HCT116 (cell line): ENCODE measurements at regions not wholly inside any gene's neighbourhood (a gene's known extent, or its start where the extent isn't known, plus 50 kb on each side); places are given as distances from the start of the nearest gene placed in this dataset.

Experiments
- ATAC-seq: fragments of 200-7000 bp; cut with Tn5 transposase; 2 replicates; pipeline ENCODE4 v1.9.1; 2020; ENCODE audit warnings: mild to moderate bottlenecking, moderate library complexity
- BruUV-seq: library from RNA; stranded (reverse); fragments of 400-500 nt; replicated peaks from 2 replicates; lab custom pipeline; 2021; lab: Mats Ljungman, UMichigan
- CTCF ChIA-PET: fragments of 300-600 bp; sonication (Branson Sonifier 250); formaldehyde crosslinking; loops from one replicate; lab custom pipeline; 2021; ENCODE audit warnings: antibody characterized with exemption; lab: Charles Lee
- POLR2A ChIA-PET: fragments of 300-600, 350-600 bp; sonication (Branson Sonifier 250); formaldehyde crosslinking; loops from one replicate; lab custom pipeline; 2021; ENCODE audit warnings: antibody characterized with exemption; lab: Charles Lee
- RAD21 ChIA-PET, 2 experiments: fragments of 300-600 bp; sonication (Branson Sonifier 250); formaldehyde crosslinking; loops; one replicate each; lab custom pipeline; 2023; ENCODE audit warnings: low total read pairs in 2 of 2; ENCODE audit not compliant: uncharacterized antibody in 2 of 2, unreplicated experiment in 2 of 2, low non-redundant PET in 1 of 2; lab: Charles Lee
- DNase-seq: peaks from one replicate; pipeline ENCODE4 v3.0.0-alpha.2; 2010; ENCODE audit warnings: low read depth, low spot score
- H2AFZ ChIP-seq: fragments of 200-600 bp; shearing (Covaris generic), sonication (generic); 2 replicates; pipeline ENCODE4 v1.6.1; 2017; ENCODE audit warnings: low read depth, mixed run types, mixed read lengths, antibody characterized with exemption, low read length; ENCODE audit not compliant: poor library complexity, severe bottlenecking
- H3K27ac ChIP-seq: 2 replicates; pipeline ENCODE4 v1.5.1; 2012; ENCODE audit warnings: low read depth, low read length
- H3K27me3 ChIP-seq: fragments of 200-600 bp; sonication (generic); 2 replicates; pipeline ENCODE4 v1.6.1; 2016; ENCODE audit warnings: mixed run types, low read length, mixed read lengths; ENCODE audit not compliant: insufficient read depth
- H3K36me3 ChIP-seq, 2 experiments: fragments of 200-500 bp in 1 of 2; fragments of 200-600 bp in 1 of 2; sonication (Bioruptor generic) in 1 of 2; sonication (generic) in 1 of 2; 2 replicates each; pipeline versions ENCODE4 v1.5.1 to v1.6.1; 2014 to 2016; ENCODE audit warnings: low read length in 2 of 2, inconsistent platforms in 1 of 2, mixed read lengths in 1 of 2, mixed run types in 1 of 2; ENCODE audit not compliant: insufficient read depth in 2 of 2, control insufficient read depth in 1 of 2
- H3K4me1 ChIP-seq, 2 experiments: fragments of 200-600 bp in 1 of 2; sonication (generic) in 1 of 2; 2 replicates each; pipeline versions ENCODE4 v1.5.1 to v1.6.1; 2012 to 2017; ENCODE audit warnings: low read length in 2 of 2, inconsistent platforms in 1 of 2, mild to moderate bottlenecking in 1 of 2, mixed read lengths in 1 of 2, mixed run types in 1 of 2, moderate library complexity in 1 of 2; ENCODE audit not compliant: insufficient read depth in 2 of 2, control insufficient read depth in 1 of 2
- H3K4me2 ChIP-seq: fragments of 200-600 bp; sonication (generic); 2 replicates; pipeline ENCODE4 v1.6.1; 2017; ENCODE audit warnings: mixed run types, low read length, mixed read lengths
- H3K4me3 ChIP-seq, 2 experiments: fragments of 200-600 bp in 1 of 2; sonication (generic) in 1 of 2; replicated peaks in 1 of 2; 2 replicates each; pipeline ENCODE4 v1.5.1; 2011 to 2016; ENCODE audit warnings: low read length in 2 of 2, control low read depth in 1 of 2, low read depth in 1 of 2, mild to moderate bottlenecking in 1 of 2, mixed read lengths in 1 of 2, mixed run types in 1 of 2
- H3K79me2 ChIP-seq: fragments of 200-600 bp; sonication (generic); 2 replicates; pipeline ENCODE4 v1.6.1; 2017; ENCODE audit warnings: mild to moderate bottlenecking, mixed run types, low read length, moderate library complexity, mixed read lengths; ENCODE audit not compliant: insufficient read depth
- H3K9ac ChIP-seq: fragments of 200-600 bp; sonication (generic); 2 replicates; pipeline ENCODE4 v1.6.1; 2016; ENCODE audit warnings: low read length, mixed read lengths
- H3K9me2 ChIP-seq: fragments of 200-600 bp; sonication (generic), shearing (Covaris generic); 2 replicates; pipeline ENCODE4 v1.6.1; 2017; ENCODE audit warnings: mixed run types, mild to moderate bottlenecking, moderate library complexity; ENCODE audit not compliant: insufficient read depth
- H3K9me3 ChIP-seq, 2 experiments: fragments of 200-500 bp in 1 of 2; fragments of 200-600 bp in 1 of 2; sonication (Bioruptor generic) in 1 of 2; sonication (generic) in 1 of 2; 2 replicates each; pipeline ENCODE4 v1.6.1; 2014 to 2017; ENCODE audit warnings: low read length in 2 of 2, mixed read lengths in 2 of 2, inconsistent platforms in 1 of 2, low read depth in 1 of 2, mild to moderate bottlenecking in 1 of 2, mixed run types in 1 of 2, moderate library complexity in 1 of 2; ENCODE audit not compliant: control insufficient read depth in 1 of 2, insufficient read depth in 1 of 2
- H4K20me1 ChIP-seq: fragments of 200-600 bp; sonication (generic), shearing (Covaris generic); 2 replicates; pipeline ENCODE4 v1.6.1; 2017; ENCODE audit warnings: mixed run types, mild to moderate bottlenecking, moderate library complexity; ENCODE audit not compliant: insufficient read depth
- CBX3 ChIP-seq: IDR thresholded peaks from 2 replicates; pipeline ENCODE4 v1.6.1; 2012; ENCODE audit warnings: low read depth
- EGR1 ChIP-seq: IDR thresholded peaks from 2 replicates; pipeline ENCODE4 v1.6.1; 2012; ENCODE audit warnings: low read depth
- ELF1 ChIP-seq: IDR thresholded peaks from 2 replicates; pipeline ENCODE4 v1.6.1; 2012; ENCODE audit warnings: low read depth, borderline replicate concordance
- EZH2 ChIP-seq: fragments of 200-600 bp; sonication (generic); IDR thresholded peaks from 2 replicates; pipeline ENCODE4 v1.6.1; 2017; ENCODE audit warnings: antibody characterized with exemption, mixed run types
- FOSL1 ChIP-seq: IDR thresholded peaks from 2 replicates; pipeline ENCODE4 v1.6.1; 2012; ENCODE audit warnings: low read depth
- JUND ChIP-seq: IDR thresholded peaks from 2 replicates; pipeline ENCODE4 v1.6.1; 2012
- POLR2AphosphoS5 ChIP-seq: IDR thresholded peaks from 2 replicates; pipeline ENCODE4 v1.6.1; 2011; ENCODE audit warnings: mild to moderate bottlenecking, low read depth, low read length, moderate library complexity
- intact Hi-C: fragments of 100-400 bp; cut with micrococcal nuclease; formaldehyde crosslinking; loops from 2 replicates; pipeline ENCODE4 v1.10.0; 2022
- TF ChIP-seq, protein P1 (sequence below): IDR thresholded peaks from 2 replicates; pipeline ENCODE4 v1.6.1; 2011; ENCODE audit warnings: mild to moderate bottlenecking, low read length, moderate library complexity; ENCODE audit not compliant: insufficient replicate concordance; ENCODE audit errors: extremely low read depth
- TF ChIP-seq, protein P2 (sequence below): IDR thresholded peaks from 2 replicates; pipeline ENCODE4 v1.6.1; 2012; ENCODE audit warnings: low read depth
- TF ChIP-seq, protein P3 (sequence below): IDR thresholded peaks from 2 replicates; pipeline ENCODE4 v1.6.1; 2012
- TF ChIP-seq, protein P4 (sequence below): IDR thresholded peaks from 2 replicates; pipeline ENCODE4 v1.6.1; 2012

DNA sequence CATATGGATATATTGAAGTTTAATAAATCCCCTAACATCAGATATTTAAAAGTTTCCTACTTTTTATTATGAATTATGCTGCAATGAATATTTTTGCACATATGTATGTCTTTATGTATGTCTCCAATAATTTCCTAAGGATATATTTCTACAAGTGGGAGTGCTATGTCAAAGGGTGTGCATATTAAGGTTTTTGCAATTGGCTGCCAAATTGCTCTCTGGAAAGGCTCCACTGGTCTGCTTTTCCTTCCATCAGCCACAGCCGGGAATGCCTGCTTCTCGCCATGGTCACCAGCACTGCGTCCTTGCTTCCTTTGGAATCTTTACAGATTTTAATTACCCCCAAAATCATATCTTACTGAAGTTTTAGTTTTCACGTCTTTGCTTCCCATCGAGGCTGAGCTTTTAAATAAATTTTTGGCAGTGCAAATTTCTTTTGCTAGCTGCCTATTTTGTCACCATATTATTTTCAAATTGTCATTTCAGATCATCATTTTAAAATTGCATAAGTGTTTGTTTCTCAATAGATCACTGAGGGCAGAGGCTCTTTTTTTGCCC is 221.7 kb downstream of the SNX19 start:
- no TSS peak for BruUV-seq
- Histone ChIP-seq H3K9me3 (no peaks in the 10 kb centered on the region), H3K79me2 (no peaks in the 10 kb centered on the region), H3K9ac (no peak overlapping the region), H3K4me1 (no peaks in the 10 kb centered on the region), H3K36me3 (no peaks in the 10 kb centered on the region), H4K20me1 (no peaks in the 10 kb centered on the region), H3K27ac (no peak overlapping the region), H3K27me3 (peaks cover 5% of the 10 kb centered on the region; the same call in 1 of the 2 replicates), H3K4me2 (no peak overlapping the region), H2AFZ (no peak overlapping the region), H3K4me3 (no peak overlapping the region), H3K9me2 (no peaks in the 10 kb centered on the region)
- RAD21 ChIA-PET, result no interaction called here
- ATAC-seq (no peak), DNase-seq (no peak)
- intact Hi-C loops, result no loop called here
- TF ChIP-seq FOSL1, result no peak
- TF ChIP-seq POLR2AphosphoS5, result no peak
- TF ChIP-seq, protein P1, sequence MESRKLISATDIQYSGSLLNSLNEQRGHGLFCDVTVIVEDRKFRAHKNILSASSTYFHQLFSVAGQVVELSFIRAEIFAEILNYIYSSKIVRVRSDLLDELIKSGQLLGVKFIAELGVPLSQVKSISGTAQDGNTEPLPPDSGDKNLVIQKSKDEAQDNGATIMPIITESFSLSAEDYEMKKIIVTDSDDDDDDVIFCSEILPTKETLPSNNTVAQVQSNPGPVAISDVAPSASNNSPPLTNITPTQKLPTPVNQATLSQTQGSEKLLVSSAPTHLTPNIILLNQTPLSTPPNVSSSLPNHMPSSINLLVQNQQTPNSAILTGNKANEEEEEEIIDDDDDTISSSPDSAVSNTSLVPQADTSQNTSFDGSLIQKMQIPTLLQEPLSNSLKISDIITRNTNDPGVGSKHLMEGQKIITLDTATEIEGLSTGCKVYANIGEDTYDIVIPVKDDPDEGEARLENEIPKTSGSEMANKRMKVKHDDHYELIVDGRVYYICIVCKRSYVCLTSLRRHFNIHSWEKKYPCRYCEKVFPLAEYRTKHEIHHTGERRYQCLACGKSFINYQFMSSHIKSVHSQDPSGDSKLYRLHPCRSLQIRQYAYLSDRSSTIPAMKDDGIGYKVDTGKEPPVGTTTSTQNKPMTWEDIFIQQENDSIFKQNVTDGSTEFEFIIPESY, result no peak
- no peak for TF ChIP-seq CBX3
- no peak for TF ChIP-seq ELF1
- TF ChIP-seq, protein P2, sequence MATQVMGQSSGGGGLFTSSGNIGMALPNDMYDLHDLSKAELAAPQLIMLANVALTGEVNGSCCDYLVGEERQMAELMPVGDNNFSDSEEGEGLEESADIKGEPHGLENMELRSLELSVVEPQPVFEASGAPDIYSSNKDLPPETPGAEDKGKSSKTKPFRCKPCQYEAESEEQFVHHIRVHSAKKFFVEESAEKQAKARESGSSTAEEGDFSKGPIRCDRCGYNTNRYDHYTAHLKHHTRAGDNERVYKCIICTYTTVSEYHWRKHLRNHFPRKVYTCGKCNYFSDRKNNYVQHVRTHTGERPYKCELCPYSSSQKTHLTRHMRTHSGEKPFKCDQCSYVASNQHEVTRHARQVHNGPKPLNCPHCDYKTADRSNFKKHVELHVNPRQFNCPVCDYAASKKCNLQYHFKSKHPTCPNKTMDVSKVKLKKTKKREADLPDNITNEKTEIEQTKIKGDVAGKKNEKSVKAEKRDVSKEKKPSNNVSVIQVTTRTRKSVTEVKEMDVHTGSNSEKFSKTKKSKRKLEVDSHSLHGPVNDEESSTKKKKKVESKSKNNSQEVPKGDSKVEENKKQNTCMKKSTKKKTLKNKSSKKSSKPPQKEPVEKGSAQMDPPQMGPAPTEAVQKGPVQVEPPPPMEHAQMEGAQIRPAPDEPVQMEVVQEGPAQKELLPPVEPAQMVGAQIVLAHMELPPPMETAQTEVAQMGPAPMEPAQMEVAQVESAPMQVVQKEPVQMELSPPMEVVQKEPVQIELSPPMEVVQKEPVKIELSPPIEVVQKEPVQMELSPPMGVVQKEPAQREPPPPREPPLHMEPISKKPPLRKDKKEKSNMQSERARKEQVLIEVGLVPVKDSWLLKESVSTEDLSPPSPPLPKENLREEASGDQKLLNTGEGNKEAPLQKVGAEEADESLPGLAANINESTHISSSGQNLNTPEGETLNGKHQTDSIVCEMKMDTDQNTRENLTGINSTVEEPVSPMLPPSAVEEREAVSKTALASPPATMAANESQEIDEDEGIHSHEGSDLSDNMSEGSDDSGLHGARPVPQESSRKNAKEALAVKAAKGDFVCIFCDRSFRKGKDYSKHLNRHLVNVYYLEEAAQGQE, result no peak
- no peak for TF ChIP-seq EGR1
- TF ChIP-seq EZH2, result no peak
- TF ChIP-seq JUND, result no peak
- TF ChIP-seq, protein P3, sequence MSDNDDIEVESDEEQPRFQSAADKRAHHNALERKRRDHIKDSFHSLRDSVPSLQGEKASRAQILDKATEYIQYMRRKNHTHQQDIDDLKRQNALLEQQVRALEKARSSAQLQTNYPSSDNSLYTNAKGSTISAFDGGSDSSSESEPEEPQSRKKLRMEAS, result no peak
- TF ChIP-seq, protein P4, sequence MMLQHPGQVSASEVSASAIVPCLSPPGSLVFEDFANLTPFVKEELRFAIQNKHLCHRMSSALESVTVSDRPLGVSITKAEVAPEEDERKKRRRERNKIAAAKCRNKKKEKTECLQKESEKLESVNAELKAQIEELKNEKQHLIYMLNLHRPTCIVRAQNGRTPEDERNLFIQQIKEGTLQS, result no peak
- CTCF ChIA-PET, result no interaction called here
- POLR2A ChIA-PET, result no interaction called here
